ENCODE measurements at regions not wholly inside any gene's neighbourhood (a gene's known extent, or its start where the extent isn't known, plus 50 kb on each side); places are given as distances from the start of the nearest gene placed in this dataset.
"Not testable (repeated sequence)": the region's sequence is repeated elsewhere in the genome, so short reads cannot be mapped to it uniquely, and the experiment has no call there.

DNA sequence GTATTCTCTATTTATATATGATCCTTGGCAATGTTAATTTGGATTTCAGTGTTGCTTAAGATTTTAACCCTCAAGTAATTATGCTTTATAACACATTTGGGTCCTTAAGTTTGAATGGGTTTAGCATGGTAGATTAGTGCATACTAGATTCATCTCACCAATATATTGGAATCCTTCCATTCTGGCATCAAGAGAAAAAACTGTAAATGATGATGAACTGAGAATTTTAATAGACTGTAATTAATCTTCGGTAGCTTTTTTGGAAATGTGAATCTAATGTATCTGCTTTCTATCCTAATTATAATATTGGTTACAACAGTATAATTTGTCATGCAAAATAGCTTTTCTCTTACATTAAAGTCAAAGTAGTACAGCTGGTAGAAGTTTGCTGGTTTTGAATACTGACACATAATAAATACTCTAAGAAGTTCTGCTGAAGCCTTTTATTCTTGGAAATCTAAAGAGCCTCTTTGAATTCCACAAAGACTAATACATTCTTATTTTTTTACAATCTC, 279.8 kb downstream of the AMY1C start:
- intact Hi-C loops (cut with micrococcal nuclease) = no loop called here
- CTCF ChIA-PET = no interaction called here
- no peak overlapping the region for H3K4me3 Mint-ChIP-seq

GRCh38 chr1:104056786-104057185, 307.1 kb downstream of the AMY1C start:
- no peak for DNase-seq
- no peak overlapping the region for H3K4me3 Mint-ChIP-seq
- intact Hi-C loops (cut with micrococcal nuclease) = no loop called here
- H3K36me3 Mint-ChIP-seq (ENCODE audit: low read depth) = no peaks in the 10 kb centered on the region
- no peaks in the 10 kb centered on the region for H3K4me1 Mint-ChIP-seq
- H3K27me3 Mint-ChIP-seq = no peaks in the 10 kb centered on the region
- ChIA-PET POLR2A (no interaction called here), CTCF (no interaction called here)
- no peak for TF ChIP-seq CTCF (IDR thresholded peaks at IDR 0.05)
- H3K27ac Mint-ChIP-seq = no peak overlapping the region
- H3K9me3 Mint-ChIP-seq = peaks cover 3% of the 10 kb centered on the region
- no peak for ATAC-seq (ENCODE audit: low read depth)

More for the DNA sequence above, 279.8 kb downstream of the AMY1C start:
- Mint-ChIP-seq H3K27ac (no peak overlapping the region), H3K4me1 (no peaks in the 10 kb centered on the region), H3K36me3 (ENCODE audit: low read depth) (no peaks in the 10 kb centered on the region), H3K27me3 (no peaks in the 10 kb centered on the region), H3K9me3 (no peaks in the 10 kb centered on the region)
- TF ChIP-seq CTCF (IDR thresholded peaks at IDR 0.05) = no peak
- ATAC-seq (ENCODE audit: low read depth) = no peak
- POLR2A ChIA-PET = no interaction called here
- no peak for DNase-seq

GRCh38 chr1:104057219-104057898, 307.7 kb downstream of the AMY1C start:
- DNase-seq; H3K36me3 Mint-ChIP-seq (ENCODE audit: low read depth); POLR2A ChIA-PET; CTCF ChIA-PET; H3K4me1 Mint-ChIP-seq; H3K27me3 Mint-ChIP-seq; H3K4me3 Mint-ChIP-seq; H3K9me3 Mint-ChIP-seq; H3K27ac Mint-ChIP-seq; intact Hi-C loops (cut with micrococcal nuclease); ATAC-seq (ENCODE audit: low read depth): not testable (repeated sequence)

DNA sequence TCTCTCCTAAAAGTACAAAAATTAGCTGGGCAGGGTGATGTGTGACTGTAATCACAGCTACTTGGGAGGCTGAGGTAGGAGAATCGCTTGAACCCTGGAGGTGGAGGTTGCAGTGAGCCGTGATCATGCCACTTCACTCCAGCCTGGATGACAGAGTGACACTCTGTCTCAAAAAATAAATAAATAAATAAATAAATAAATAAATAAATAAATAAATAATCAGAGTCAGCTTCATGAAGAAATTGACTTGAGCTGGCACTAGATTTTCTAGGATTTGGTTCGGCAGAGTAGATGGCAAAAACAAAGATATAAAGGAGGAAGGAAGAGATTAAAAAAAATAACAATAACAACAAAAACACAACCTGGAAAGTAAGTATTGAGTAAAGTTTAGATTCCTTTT, 311.9 kb downstream of the AMY1C start:
- CTCF ChIA-PET; ATAC-seq (ENCODE audit: low read depth); H3K27ac Mint-ChIP-seq; intact Hi-C loops (cut with micrococcal nuclease); POLR2A ChIA-PET; H3K27me3 Mint-ChIP-seq; H3K36me3 Mint-ChIP-seq (ENCODE audit: low read depth); DNase-seq; H3K9me3 Mint-ChIP-seq; H3K4me3 Mint-ChIP-seq; H3K4me1 Mint-ChIP-seq: not testable (repeated sequence)

DNA sequence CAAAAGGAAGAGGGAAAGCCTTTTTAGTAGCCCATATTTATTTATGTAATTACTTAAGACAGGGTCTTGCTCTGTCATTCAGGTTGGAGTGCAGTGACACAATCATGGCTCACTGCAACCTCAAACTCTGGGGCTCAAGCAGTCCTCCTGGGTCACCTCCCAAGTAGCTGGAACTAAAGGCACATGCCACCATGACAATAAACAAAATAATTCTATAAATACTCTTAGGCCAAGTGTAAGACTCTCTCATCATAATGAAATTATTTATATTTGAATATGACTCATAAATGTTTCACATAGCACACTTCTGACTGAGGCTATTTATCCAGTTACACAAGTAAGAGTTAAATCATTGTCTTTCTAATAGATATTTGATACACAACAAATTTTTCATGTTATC, 314.7 kb downstream of the AMY1C start:
- DNase-seq = no peak
- TF ChIP-seq CTCF (IDR thresholded peaks at IDR 0.05) = no peak
- Mint-ChIP-seq H3K27me3 (no peaks in the 10 kb centered on the region), H3K4me1 (no peaks in the 10 kb centered on the region), H3K4me3 (no peak overlapping the region), H3K9me3 (peaks cover 3% of the 10 kb centered on the region), H3K36me3 (ENCODE audit: low read depth) (no peaks in the 10 kb centered on the region), H3K27ac (no peak overlapping the region)
- POLR2A ChIA-PET = no interaction called here
- intact Hi-C loops (cut with micrococcal nuclease) = no loop called here
- no peak for ATAC-seq (ENCODE audit: low read depth)
- CTCF ChIA-PET = no interaction called here

DNA sequence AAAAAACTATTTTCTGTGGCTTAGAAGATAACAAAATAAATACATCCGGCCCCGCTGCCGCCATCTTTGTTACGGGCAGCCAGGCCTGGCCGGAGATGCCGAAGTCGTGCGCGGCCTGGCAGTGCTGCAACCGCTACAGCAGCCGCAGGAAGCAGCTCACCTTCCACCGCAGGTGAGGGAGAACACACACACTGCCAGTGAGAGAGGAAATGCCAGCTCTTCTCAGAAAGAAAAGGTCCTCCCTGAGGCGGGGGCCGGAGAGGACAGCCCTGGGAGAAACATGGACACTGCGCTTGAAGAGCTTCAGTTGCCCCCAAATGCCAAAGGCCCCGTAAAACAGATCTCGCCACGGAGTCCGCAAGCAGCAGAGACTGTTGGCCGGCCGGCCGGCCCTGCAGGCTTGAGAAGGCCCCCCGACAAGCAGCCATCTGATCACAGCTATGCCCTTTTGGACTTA, 323.2 kb downstream of the AMY1C start:
- ATAC-seq (ENCODE audit: low read depth) (no peak), DNase-seq (no peak)
- TF ChIP-seq CTCF (IDR thresholded peaks at IDR 0.05) = no peak
- peak overlapping the region; percentile 15 for H3K4me3 Mint-ChIP-seq
- POLR2A ChIA-PET = no interaction called here
- H3K4me1 Mint-ChIP-seq = no peaks in the 10 kb centered on the region
- no peaks in the 10 kb centered on the region for H3K36me3 Mint-ChIP-seq (ENCODE audit: low read depth)
- H3K27me3 Mint-ChIP-seq = no peaks in the 10 kb centered on the region
- CTCF ChIA-PET = no interaction called here
- peaks cover 2% of the 10 kb centered on the region for H3K9me3 Mint-ChIP-seq
- no peak overlapping the region for H3K27ac Mint-ChIP-seq
- intact Hi-C loops (cut with micrococcal nuclease) = no loop called here

All from activated B cell treated with CpG ODN at 0.5 μM for 24 hours (primary cell).